Hypothalamus (tissue), 51 donors: ENCODE measurements at regions not wholly inside any gene's neighbourhood (a gene's known extent, or its start where the extent isn't known, plus 50 kb on each side); places are given as distances from the start of the nearest gene placed in this dataset.

Experiments used
- DNase-seq, 51 donors: peaks; one replicate each; lab custom pipeline; 2025; lab: John Stamatoyannopoulos, UW

DNA sequence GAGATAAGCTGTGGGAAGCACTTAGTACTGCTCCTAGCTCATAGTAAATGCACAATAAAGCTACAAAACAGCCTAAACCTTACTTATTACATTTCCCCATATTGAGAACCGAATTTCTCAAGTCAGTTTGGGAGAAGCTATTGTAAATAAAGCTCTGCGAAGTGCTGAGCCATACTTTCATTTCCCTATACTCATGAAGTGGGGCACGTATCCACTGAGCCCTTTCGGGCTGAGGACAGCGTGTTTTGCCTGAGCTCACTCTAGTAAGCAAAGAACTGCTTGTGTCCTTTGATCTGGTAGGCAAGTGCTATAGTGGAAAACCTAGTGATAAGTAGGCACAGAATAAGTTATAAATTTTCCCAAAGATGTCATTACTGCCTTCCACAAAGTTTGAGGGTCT, 165.0 kb downstream of the RSL24D1 start:
- peak in 3 of 51 donors; percentile 0 to 6 (median 6) for DNase-seq

DNA sequence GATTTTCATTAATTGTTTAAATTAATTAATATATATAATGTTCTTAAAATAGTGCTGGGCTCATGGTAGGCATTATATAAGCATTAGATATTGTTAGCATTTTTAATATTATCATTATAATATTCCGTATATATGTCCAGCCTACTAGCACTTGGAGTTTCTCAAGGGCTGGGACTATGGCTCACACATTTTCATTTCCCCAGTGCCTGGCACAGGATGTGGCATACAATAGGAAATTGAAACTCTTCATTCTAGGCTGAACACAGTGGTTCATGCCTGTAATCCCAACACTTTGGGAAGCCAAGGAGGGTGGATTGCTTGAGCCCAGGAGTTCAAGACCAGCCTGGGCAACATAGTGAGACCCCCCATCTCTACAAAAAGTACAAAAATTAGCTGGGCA, 170.4 kb downstream of the RSL24D1 start:
- DNase-seq, result no peak

DNA sequence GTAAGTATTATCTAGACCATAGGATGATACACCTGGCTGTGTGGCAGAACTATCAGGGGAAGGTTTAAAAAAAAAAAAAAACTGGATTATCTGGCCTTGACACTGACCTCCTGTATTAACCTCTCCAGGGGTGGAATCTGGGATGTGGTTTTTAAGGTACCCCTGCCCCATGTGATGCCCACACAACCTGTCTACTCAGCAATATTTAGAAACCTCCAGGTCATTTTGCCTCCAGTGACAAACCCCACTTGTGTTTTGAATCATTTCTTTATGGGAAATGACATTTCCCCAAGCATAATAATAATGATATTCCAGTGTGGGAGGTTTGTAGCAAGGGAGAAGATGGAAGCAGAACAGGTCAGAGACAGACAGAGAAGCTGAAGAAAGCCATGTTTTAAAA, 179.1 kb downstream of the RSL24D1 start:
- no peak for DNase-seq

DNA sequence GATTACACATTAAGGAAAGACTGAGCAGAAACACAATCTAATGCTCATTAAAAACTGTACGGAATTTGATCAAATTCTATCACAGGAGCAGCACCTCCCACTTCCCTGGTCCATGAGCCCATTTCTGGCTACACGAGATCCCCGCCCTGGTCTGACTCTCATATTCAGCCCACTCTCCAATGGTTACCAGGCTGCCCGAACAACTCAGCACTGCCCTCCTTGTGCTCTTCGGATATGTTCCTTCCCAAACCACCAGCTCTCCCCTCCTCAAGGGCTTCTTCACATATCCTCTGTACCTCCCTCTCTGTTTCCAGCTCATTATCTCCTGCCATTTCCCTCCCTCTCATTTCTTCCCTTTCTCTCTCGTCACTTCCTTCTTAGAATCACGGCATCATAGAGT, 180.5 kb downstream of the RSL24D1 start:
- no peak for DNase-seq

DNA sequence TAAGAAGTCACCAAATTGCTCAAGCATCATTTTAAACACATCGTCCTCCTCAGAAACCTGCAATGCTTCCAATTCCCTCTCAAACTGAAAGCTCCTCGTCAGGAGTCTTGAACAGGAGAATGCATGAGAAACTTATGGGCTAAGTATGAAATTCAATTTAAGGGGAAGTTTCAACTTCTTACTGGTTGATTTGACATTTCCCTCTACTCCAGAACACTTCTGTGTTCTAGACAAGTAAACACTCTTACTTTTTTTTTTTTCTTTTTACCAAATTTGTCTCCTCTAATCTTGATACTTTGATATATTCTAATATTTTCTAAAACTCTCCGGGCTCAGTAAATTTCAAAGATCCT, 181.7 kb downstream of the RSL24D1 start:
- DNase-seq, result no peak

DNA sequence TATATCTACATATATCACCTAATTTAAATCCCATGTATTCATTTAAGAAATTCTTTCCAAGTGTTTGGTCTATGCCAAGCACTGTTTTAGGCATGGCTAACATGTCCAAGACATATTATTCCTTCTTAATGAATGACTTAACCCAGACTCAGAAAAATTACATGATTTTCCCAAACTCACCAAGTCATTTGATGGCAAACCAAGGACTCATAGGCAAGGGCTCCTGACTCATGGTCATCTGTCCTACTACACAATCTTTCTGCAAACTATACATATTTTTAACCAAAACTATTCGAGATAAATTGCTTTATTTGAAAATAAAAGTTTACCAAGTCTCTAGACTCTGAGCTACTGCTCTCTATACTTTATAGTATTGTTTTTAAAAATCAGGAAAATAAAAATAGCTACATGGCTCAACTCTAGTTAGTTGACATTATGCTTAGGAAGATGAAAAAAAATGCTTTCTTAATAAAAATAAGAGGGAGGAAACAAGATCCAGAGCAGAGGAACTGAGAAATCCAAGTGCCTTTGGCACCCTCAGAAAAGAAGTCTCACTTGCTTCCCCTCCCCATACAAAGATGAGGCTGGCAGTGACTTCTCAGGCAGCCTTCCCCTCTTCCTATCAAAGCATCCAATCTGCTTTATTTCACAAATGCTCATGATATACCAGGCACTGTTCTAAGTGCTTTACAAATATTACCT, 182.2 kb downstream of the RSL24D1 start:
- no peak for DNase-seq

GRCh38 chr15:55008421-55008820, 188.3 kb downstream of the RSL24D1 start:
- no peak for DNase-seq

- DNase-seq, result peak in 10 of 51 donors; percentile 2 to 15 (median 8)
Observed at GRCh38 chr15:55007561-55007960, 189.2 kb downstream of the RSL24D1 start.

DNA sequence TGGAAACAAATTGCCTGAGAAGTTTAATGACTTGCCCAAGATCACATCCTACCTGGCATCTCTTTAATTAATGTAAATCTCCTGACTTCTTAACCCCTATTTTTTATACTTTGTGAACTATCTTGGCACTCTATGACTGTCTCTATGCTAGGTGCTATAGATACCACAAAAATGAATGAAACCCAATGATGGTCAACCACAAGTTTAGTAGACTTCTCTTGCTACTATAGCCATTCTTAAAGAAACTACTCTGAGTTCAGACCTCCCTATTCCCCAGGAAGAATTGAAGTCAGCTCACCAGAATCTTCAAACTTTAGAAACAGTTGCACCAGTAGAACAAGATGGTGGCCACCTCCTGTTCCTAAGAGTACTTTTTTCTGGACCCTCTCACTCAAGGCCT, 191.1 kb downstream of the RSL24D1 start:
- no peak for DNase-seq

DNA sequence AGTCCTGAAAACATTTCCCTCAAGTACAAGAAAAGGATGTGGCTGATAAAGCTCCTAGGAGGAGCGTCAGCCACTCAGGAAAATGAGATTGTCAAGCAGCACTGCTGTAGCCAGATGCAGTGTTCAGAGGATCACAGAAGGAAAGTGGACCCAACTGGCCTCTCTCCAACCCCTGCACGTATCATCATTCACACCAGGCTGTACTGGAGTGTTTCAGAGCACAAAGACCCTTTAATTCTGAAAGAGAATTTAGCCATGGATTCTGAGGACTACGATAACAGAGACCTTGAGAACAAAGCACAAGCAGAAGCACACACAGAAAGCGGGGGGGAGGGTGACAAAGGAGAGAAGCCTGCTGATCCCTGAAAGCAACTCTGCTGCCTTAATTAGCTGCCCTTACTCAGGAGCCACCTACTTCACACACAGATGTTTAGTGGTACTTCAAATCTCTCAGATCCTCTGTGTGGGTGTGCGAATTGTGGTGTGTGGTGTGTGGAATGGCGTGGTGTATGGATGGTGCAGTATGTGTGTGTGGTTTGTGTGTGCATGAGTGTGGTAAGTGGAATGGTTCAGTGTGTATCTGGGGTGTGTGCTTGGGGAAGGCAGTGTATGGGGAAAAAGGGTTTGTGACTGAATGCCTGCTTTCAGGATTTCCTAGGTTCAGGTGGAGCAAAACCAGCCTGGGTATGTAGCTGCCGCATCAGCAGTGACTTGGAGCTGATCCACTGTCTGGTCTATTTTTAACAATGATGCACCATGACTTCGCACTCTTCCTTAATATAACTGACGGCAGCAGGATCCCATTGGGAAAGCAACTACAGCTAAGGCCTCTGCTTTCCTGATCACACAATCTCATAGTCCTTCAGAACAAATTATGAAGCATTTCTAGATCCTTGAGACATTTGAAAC, 192.5 kb downstream of the RSL24D1 start:
- peak in 3 of 51 donors; percentile 1 to 50 (median 26) for DNase-seq

- DNase-seq, result no peak
Observed at GRCh38 chr15:54998661-54999060, 198.1 kb downstream of the RSL24D1 start.

GRCh38 chr15:54990793-54991192, 205.9 kb downstream of the RSL24D1 start:
- DNase-seq, result no peak

DNA sequence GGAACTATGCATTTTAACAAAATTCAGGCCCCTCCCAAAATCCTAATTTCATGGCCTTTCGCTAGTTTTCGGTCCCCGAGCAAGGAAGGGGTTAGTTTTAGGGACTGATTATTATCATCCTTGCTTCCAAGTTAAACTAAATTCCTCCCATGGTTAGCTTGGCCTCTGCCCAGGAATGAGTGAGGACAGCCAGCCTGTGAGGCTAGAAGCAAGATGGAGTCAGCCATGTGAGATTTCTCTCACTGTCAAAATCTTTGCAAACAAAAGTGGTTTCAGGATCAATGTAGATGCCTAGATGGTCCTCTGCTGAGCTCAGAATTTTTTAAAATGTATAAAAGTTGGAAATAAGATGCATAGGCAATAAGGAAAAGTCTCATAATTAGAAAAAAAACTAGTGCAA, 208.9 kb downstream of the RSL24D1 start:
- no peak for DNase-seq

DNA sequence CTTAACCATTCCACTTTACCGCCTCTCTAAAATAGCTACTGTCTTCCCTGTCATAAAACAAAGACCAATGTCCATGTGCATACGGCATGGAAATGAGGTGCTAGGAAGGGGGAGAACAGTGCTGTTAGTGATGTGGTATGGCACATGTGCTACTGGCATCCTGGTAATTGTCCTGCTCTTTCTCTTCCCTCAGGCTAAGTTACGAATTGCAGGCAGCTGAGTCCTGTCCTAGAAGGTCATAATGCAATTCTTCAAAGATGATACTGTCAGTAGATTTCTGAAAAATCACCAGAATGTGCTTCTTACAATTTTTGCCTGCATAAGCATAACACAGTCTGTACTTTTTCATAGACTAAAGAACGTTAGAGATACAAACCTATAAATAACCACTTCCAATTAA, 216.8 kb downstream of the RSL24D1 start:
- no peak for DNase-seq

- DNase-seq, result no peak
Observed at GRCh38 chr15:54962637-54963036, 234.1 kb downstream of the RSL24D1 start.

DNA sequence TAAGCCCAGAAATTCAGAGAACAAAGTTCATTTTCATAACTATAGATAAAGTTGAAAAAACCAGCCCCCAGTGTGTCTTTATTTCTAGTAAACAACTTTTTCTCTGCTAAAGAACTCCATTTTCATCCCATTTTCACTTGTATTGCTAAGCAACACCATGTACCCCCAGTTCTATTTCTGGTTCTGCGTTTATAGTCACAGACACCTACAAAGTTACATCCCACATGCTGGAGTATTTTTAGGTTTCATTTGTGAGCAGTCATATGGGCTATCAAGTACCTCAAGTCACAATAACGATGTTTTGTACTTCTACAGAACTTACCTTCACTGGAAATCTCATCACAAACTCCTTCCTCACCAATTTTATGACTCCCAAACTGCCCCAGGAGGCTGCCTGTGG, 236.5 kb downstream of the RSL24D1 start:
- no peak for DNase-seq

DNA sequence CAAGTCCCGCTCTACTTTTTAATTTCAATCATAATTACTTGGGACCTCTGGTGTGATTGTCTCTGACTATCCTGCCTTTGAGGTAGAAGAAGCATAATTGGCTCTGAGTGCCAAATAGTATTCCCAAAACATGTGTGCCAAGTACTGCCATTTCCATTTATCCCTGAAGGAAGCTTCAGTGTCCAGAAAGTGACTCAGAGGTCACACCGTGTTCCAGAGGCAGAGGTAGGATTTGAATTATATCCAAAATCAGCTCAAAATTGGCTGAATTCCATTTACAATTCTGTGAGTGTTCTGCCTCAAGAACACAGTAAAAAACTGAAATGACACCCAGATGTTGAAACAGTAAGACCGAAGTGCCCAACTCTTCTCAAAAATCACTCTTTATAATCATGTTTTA, 255.3 kb downstream of the RSL24D1 start:
- DNase-seq, result no peak

GRCh38 chr15:54917312-54917711, 279.4 kb downstream of the RSL24D1 start:
- DNase-seq, result no peak

DNA sequence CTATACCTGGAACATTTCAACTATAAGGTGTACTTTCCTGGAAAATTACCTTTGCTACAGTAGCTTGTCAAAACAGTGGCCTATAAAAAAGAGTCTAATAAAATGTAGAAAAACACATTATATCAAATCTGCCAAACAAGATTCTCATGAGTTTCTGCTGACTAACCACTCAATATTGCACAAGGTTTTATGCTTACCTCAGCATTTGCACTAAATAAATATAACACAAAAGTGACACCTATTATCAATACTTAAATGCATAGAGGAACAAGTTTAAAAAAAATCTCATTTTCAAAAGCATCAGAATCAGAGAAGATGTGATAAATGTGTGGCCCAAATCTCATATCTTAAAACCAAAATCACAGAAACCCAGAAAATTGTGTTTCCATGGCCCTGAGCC, 281.4 kb downstream of the RSL24D1 start:
- DNase-seq, result no peak

- DNase-seq, result peak in 2 of 51 donors; percentile 1
Observed at GRCh38 chr15:54884312-54884711, 312.4 kb downstream of the RSL24D1 start.

- DNase-seq, result no peak
Observed at GRCh38 chr15:54859982-54860381, 336.8 kb downstream of the RSL24D1 start.

DNA sequence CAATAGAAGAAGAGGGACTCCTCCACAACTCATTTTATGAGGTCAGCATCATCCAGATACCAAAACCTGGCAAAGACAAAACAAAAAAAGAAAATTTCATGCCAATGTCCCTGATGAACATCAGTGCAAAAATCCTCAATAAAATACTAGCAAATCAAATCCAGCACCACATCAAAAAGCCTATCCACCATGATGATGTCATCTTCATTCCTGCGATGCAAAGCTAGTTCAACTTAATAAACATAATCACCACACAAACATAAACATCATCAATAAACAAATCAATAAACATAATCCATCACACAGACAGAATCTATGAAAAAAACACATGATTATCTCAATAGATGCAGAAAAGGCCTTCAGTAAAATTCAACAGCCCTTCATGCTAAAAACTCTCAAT, 342.1 kb downstream of the RSL24D1 start:
- DNase-seq, result no peak
